GM10248 (cell line): ENCODE measurements at regions not wholly inside any gene's neighbourhood (a gene's known extent, or its start where the extent isn't known, plus 50 kb on each side); places are given as distances from the start of the nearest gene placed in this dataset.
"Not testable (repeated sequence)": the region's sequence is repeated elsewhere in the genome, so short reads cannot be mapped to it uniquely, and the experiment has no call there.

ENCODE experiments used
- CTCF ChIA-PET: fragments of 300-600 bp; sonication (Branson Sonifier 250); formaldehyde crosslinking; extraction: SDS; loops from one replicate; lab custom pipeline; 2021; ENCODE audit warnings: antibody characterized with exemption; lab: Yijun Ruan, JAX
- POLR2A ChIA-PET: fragments of 350-650 bp; sonication (Branson Sonifier 250); formaldehyde crosslinking; extraction: SDS; loops from one replicate; lab custom pipeline; 2020; ENCODE audit warnings: antibody characterized with exemption; lab: Yijun Ruan, JAX
- DNase-seq: peaks from one replicate; pipeline ENCODE4 v3.0.0; 2012; ENCODE audit errors: extremely low spot score
- CTCF ChIP-seq: IDR thresholded peaks from 2 replicates; pipeline ENCODE4 v1.5.1; 2012; ENCODE audit warnings: mild to moderate bottlenecking, low read depth; ENCODE audit errors: extremely low read depth, missing control alignments, control extremely low read depth

GRCh38 chr21:24577301-24577700, 1030.0 kb downstream of the MRPL39 start:
- CTCF ChIA-PET: no interaction called here
- DNase-seq: no peak
- no peak for TF ChIP-seq CTCF
- POLR2A ChIA-PET: no interaction called here

- no peak for TF ChIP-seq CTCF
- DNase-seq: no peak
- ChIA-PET POLR2A (no interaction called here), CTCF (no interaction called here)
These were observed 1046.0 kb downstream of the MRPL39 start for GRCh38 chr21:24561291-24561690.

GRCh38 chr21:24552491-24552890, 1054.8 kb downstream of the MRPL39 start:
- TF ChIP-seq CTCF: no peak
- ChIA-PET POLR2A (no interaction called here), CTCF (no interaction called here)
- no peak for DNase-seq

GRCh38 chr21:24545807-24546361, 1061.4 kb downstream of the MRPL39 start:
- ChIA-PET CTCF (interaction anchor here (1.0 kb wide), 1 partner anchor 34 kb away, joined by 3 read pairs; no protein-coding TSS in a partner anchor), POLR2A (no interaction called here)
- TF ChIP-seq CTCF: no peak
- no peak for DNase-seq

GRCh38 chr21:24514081-24514733, 1093.1 kb downstream of the MRPL39 start:
- CTCF ChIA-PET: no interaction called here
- peak; percentile 41 for TF ChIP-seq CTCF
- POLR2A ChIA-PET: no interaction called here
- no peak for DNase-seq

- TF ChIP-seq CTCF: no peak
- POLR2A ChIA-PET: no interaction called here
- DNase-seq: no peak
- CTCF ChIA-PET: no interaction called here
These were observed 1098.2 kb downstream of the MRPL39 start for GRCh38 chr21:24509131-24509530.

- TF ChIP-seq CTCF: no peak
- CTCF ChIA-PET: interaction anchor here (1.0 kb wide), 1 partner anchor 19 kb away, joined by 3 read pairs; no protein-coding TSS in a partner anchor
- POLR2A ChIA-PET: no interaction called here
- DNase-seq: no peak
These were observed 1120.3 kb downstream of the MRPL39 start for GRCh38 chr21:24486973-24487372.

- CTCF ChIA-PET, POLR2A ChIA-PET, DNase-seq: not testable (repeated sequence)
These were observed 1123.9 kb downstream of the MRPL39 start for GRCh38 chr21:24483361-24483760.
